Loucy (cell line): ENCODE measurements at regions not wholly inside any gene's neighbourhood (a gene's known extent, or its start where the extent isn't known, plus 50 kb on each side); places are given as distances from the start of the nearest gene placed in this dataset.
"Not testable (repeated sequence)": the region's sequence is repeated elsewhere in the genome, so short reads cannot be mapped to it uniquely, and the experiment has no call there.

Experiments
- H2AFZ ChIP-seq: fragments of 200-600 bp; sonication (generic); 2 replicates; pipeline ENCODE4 v1.6.0; 2016; ENCODE audit warnings: antibody characterized with exemption, mild to moderate bottlenecking, low read length, moderate library complexity
- H3F3A ChIP-seq: fragments of 200-600 bp; 2 replicates; pipeline ENCODE4 v1.6.0; 2016; ENCODE audit warnings: antibody characterized with exemption, low read depth, mild to moderate bottlenecking
- H3K27me3 ChIP-seq: fragments of 200-600 bp; sonication (generic); 2 replicates; pipeline ENCODE4 v1.6.1; 2014; ENCODE audit warnings: low read length, mild to moderate bottlenecking; ENCODE audit not compliant: insufficient read depth, poor library complexity, severe bottlenecking
- H3K36me3 ChIP-seq: fragments of 200-600 bp; sonication (generic); 2 replicates; pipeline ENCODE4 v1.6.1; 2016; ENCODE audit warnings: low read length; ENCODE audit not compliant: insufficient read depth
- H3K4me1 ChIP-seq: fragments of 200-600 bp; sonication (generic); 2 replicates; pipeline ENCODE4 v1.5.1; 2014; ENCODE audit warnings: low read length, mild to moderate bottlenecking; ENCODE audit not compliant: insufficient read depth, poor library complexity, severe bottlenecking
- H3K4me2 ChIP-seq: fragments of 200-600 bp; sonication (generic); 2 replicates; pipeline ENCODE4 v1.6.0; 2014; ENCODE audit warnings: antibody characterized with exemption, low read length, low read depth, mild to moderate bottlenecking; ENCODE audit not compliant: poor library complexity, severe bottlenecking
- H3K4me3 ChIP-seq: fragments of 200-600 bp; sonication (generic); 2 replicates; pipeline ENCODE4 v1.5.1; 2014; ENCODE audit warnings: low read length, mild to moderate bottlenecking, mixed read lengths; ENCODE audit not compliant: poor library complexity, severe bottlenecking
- H3K79me2 ChIP-seq: fragments of 200-600 bp; sonication (generic); 2 replicates; pipeline ENCODE4 v1.6.1; 2014; ENCODE audit warnings: low read length; ENCODE audit not compliant: insufficient read depth
- H3K9ac ChIP-seq: fragments of 200-600 bp; sonication (generic); 2 replicates; pipeline ENCODE4 v1.6.0; 2014; ENCODE audit warnings: mild to moderate bottlenecking, low read depth, low read length, moderate library complexity; ENCODE audit not compliant: poor library complexity, severe bottlenecking
- H3K9me2 ChIP-seq: fragments of 200-600 bp; sonication (generic); replicated peaks from 2 replicates; pipeline ENCODE4 v1.6.1; 2016; ENCODE audit warnings: low read depth, low read length, mixed read lengths
- H3K9me3 ChIP-seq: fragments of 200-600 bp; sonication (generic); 2 replicates; pipeline ENCODE4 v1.6.1; 2014; ENCODE audit warnings: mild to moderate bottlenecking, antibody characterized with exemption, low read length, low read depth; ENCODE audit not compliant: insufficient read depth
- H4K20me1 ChIP-seq: fragments of 200-600 bp; sonication (generic); 2 replicates; pipeline ENCODE4 v1.6.0; 2014; ENCODE audit warnings: antibody characterized with exemption, low read length, mild to moderate bottlenecking; ENCODE audit not compliant: insufficient read depth, poor library complexity, severe bottlenecking

DNA sequence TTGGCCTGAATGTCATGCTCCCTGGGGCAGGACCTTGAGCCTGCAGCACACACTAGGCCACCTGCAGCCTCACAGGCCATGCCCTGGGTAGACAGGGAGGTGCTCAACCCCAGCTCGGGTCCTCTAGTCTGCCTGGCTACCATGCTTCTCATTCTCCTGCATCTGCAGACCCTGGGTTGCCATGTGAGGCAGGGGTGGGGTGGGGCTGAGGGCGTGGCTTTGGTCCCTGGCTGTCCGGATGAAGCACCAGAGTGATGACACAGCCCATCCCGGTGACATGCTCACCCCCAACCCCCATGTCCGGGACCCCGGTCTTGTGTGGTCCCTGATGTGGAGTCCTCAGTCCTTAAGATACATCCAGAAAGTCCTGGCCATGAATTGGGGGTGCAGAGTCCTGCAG is 521.8 kb downstream of the GOLGA6L6 start:
- H3K27me3 ChIP-seq, H3K79me2 ChIP-seq, H4K20me1 ChIP-seq, H3F3A ChIP-seq, H3K4me3 ChIP-seq, H3K9ac ChIP-seq, H3K4me2 ChIP-seq, H3K4me1 ChIP-seq, H3K9me3 ChIP-seq, H2AFZ ChIP-seq, H3K36me3 ChIP-seq, H3K9me2 ChIP-seq: not testable (repeated sequence)

DNA sequence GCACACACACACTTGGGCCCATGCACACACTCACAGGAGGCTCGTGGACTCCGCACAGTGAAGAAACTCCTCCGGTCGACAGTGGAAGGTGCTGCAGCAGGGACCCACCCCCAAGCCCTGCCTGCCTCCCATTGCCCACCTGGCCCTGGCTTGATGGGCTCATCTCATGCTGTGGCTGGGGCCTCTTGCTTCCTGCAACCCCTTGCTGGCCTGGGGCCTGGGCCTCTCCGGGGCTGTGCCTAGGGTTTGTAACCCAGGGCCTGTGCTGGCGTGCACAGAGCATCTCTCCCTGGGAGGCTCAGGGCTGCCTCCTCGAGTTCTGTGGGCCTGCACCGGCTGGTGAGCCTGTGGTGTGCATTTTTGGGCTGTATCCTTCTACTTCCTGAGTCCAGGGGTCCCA is 524.0 kb downstream of the GOLGA6L6 start:
- H3K36me3 ChIP-seq, H3K9me3 ChIP-seq, H3K4me1 ChIP-seq, H3K9me2 ChIP-seq, H2AFZ ChIP-seq, H3K9ac ChIP-seq, H3K27me3 ChIP-seq, H3K79me2 ChIP-seq, H3K4me2 ChIP-seq, H3F3A ChIP-seq, H3K4me3 ChIP-seq, H4K20me1 ChIP-seq: not testable (repeated sequence)

DNA sequence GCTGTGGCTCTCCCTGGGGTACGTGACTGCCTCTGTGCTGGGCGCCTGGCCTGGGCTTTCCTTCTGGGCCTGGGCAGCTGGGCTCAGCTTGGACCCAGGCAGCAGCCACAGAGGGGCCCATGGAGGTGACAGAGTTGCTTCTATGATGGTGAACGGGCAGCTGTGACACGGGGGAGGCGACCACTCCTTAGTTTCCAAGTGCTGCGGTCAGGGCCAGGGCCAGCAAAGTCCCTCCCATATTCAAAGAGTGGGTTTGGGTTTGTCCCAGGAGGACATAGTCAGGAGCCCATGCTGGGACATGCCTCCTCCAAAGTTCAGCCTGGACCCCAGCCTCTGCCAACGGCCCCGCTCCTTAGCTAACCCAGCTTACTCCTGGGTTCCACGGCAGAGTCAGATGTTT is 524.7 kb downstream of the GOLGA6L6 start:
- not testable (repeated sequence) for H3K36me3 ChIP-seq, H3K4me1 ChIP-seq, H3K4me3 ChIP-seq, H3K9ac ChIP-seq, H3K4me2 ChIP-seq, H3K79me2 ChIP-seq, H3F3A ChIP-seq, H3K9me3 ChIP-seq, H2AFZ ChIP-seq, H4K20me1 ChIP-seq, H3K9me2 ChIP-seq, H3K27me3 ChIP-seq

DNA sequence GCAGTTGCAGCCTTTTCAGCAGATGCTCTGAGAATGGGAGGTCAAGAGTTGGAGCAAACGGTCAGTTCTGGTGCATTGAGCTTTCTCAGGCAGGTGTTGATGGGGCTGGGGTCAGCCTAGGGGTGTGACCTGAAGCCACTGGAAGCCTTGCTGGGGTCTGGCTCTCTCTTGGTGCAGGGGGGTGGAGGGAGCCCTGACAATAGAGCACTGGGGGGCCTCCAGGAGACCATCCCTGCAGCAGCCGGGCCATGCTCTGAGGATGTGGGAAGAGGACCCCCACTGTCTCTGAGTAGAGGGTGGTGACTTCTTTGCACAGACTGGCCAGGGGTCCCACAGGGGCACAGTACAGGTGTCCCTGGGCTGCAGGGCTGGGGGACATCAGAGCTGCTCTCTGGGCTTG is 528.8 kb downstream of the GOLGA6L6 start:
- H3F3A ChIP-seq, H3K9me3 ChIP-seq, H3K79me2 ChIP-seq, H3K27me3 ChIP-seq, H3K9ac ChIP-seq, H3K36me3 ChIP-seq, H3K4me3 ChIP-seq, H2AFZ ChIP-seq, H3K4me1 ChIP-seq, H3K9me2 ChIP-seq, H4K20me1 ChIP-seq, H3K4me2 ChIP-seq: not testable (repeated sequence)

DNA sequence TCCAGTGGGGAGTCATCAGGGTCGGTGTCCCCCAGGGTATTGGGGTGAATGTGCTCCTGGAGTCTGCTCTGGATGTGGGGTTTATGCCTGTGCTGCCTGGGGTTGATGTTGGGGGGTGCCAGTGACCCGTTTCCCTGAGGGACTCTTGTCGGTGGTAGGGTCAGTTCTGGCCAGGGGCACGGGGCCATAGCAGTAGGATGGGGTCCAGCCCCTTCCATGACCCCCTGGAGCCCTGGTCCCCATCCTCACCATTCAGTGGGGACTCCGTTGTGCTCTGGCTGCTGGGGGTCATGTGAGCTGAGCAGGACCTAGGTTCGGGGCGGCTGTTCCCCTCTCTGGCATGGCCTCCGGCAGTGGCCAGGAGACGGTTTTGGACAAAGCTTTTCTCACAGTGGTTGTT is 530.8 kb downstream of the GOLGA6L6 start:
- not testable (repeated sequence) for H3K36me3 ChIP-seq, H3F3A ChIP-seq, H3K4me3 ChIP-seq, H3K27me3 ChIP-seq, H4K20me1 ChIP-seq, H3K79me2 ChIP-seq, H2AFZ ChIP-seq, H3K4me1 ChIP-seq, H3K4me2 ChIP-seq, H3K9me3 ChIP-seq, H3K9ac ChIP-seq, H3K9me2 ChIP-seq

DNA sequence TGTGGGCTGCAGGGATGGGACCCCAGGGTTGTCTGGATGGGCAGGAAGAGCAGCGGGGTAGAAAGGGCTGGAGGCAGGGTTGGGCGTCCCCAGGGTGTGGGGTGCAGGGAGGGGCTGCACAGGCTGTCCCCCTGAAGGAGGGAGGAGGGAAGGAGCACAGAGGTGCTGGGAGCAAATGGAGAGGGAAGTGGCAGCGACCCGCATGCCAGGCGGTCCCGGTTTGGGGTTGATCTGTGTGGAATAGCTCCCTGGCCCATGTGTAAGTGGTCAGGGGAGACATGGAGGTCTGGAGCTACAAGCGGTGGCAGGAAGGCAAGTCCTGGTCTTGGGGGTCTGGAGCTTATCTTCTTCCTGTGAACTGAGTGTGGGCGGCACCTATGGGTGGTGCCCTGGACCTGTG is 532.0 kb downstream of the GOLGA6L6 start:
- not testable (repeated sequence) for H3K9ac ChIP-seq, H3K79me2 ChIP-seq, H2AFZ ChIP-seq, H3K36me3 ChIP-seq, H3K4me1 ChIP-seq, H3K4me2 ChIP-seq, H3K9me2 ChIP-seq, H3K27me3 ChIP-seq, H3K4me3 ChIP-seq, H4K20me1 ChIP-seq, H3F3A ChIP-seq, H3K9me3 ChIP-seq

DNA sequence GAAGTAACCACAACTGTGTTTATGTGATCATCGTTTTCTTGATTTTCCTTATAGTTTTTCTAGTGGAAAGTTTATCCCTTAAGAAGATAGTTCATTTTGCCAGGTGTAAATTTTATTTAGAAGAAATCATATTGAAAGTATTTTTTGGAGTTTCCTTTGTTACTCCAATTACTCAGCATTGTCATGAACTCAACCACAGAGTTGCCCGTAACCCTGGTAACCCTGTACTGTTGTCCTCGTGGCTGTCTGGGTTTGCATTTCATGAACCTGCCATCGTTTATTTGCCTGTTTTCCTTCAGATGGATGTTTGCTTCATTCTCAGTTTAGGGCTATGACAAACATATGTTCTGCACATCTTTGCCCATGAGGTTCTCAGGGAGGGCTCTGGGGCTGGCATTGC is 534.3 kb downstream of the GOLGA6L6 start:
- H3K9me2 ChIP-seq, H3F3A ChIP-seq, H3K27me3 ChIP-seq, H3K79me2 ChIP-seq, H4K20me1 ChIP-seq, H3K9ac ChIP-seq, H3K4me3 ChIP-seq, H2AFZ ChIP-seq, H3K9me3 ChIP-seq, H3K4me2 ChIP-seq, H3K36me3 ChIP-seq, H3K4me1 ChIP-seq: not testable (repeated sequence)

DNA sequence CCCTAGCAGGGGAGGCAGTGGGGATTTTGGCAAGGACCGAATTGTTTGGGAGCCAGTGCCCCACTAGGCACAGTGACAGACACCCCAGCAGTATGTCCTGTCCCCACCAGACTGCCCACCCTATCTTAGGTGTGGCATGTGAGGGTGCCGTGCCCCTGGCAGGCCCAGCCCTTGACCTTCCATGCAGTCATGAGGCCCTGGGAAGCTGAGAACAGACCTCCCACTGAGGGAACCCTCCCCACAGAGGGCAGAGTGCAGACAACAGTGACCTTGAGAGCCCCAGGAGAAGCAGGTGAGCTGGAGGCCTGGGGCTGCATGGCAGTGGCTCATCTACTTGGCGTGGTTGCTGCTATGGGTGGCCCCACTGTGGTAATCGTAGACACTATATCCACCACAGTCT is 538.1 kb downstream of the GOLGA6L6 start:
- H4K20me1 ChIP-seq, H3K4me3 ChIP-seq, H3K9ac ChIP-seq, H3K4me2 ChIP-seq, H3K9me2 ChIP-seq, H3K4me1 ChIP-seq, H3K79me2 ChIP-seq, H2AFZ ChIP-seq, H3K36me3 ChIP-seq, H3K9me3 ChIP-seq, H3F3A ChIP-seq, H3K27me3 ChIP-seq: not testable (repeated sequence)
